ENCODE measurements at regions not wholly inside any gene's neighbourhood (a gene's known extent, or its start where the extent isn't known, plus 50 kb on each side); places are given as distances from the start of the nearest gene placed in this dataset.

DNA sequence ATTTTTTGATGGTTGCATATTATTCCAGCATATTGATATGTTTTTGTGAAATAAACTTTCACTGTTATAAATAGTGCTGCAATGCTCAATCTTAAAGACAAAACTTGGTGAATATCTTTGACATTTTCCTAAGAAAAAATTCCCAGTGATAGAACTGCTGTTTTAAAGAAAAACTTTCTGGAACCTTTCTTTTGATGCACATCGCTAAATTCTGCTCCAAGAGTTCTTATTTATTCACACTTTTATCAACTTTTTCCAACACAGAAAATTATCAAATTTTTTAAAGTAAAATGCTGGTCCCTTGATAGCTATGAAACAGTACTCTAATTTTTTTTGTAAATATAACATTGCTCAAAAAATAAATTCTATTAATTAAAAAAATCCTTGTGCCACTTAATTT lies 196.6 kb downstream of the HS3ST3A1 start:
- no peak for DNase-seq

DNA sequence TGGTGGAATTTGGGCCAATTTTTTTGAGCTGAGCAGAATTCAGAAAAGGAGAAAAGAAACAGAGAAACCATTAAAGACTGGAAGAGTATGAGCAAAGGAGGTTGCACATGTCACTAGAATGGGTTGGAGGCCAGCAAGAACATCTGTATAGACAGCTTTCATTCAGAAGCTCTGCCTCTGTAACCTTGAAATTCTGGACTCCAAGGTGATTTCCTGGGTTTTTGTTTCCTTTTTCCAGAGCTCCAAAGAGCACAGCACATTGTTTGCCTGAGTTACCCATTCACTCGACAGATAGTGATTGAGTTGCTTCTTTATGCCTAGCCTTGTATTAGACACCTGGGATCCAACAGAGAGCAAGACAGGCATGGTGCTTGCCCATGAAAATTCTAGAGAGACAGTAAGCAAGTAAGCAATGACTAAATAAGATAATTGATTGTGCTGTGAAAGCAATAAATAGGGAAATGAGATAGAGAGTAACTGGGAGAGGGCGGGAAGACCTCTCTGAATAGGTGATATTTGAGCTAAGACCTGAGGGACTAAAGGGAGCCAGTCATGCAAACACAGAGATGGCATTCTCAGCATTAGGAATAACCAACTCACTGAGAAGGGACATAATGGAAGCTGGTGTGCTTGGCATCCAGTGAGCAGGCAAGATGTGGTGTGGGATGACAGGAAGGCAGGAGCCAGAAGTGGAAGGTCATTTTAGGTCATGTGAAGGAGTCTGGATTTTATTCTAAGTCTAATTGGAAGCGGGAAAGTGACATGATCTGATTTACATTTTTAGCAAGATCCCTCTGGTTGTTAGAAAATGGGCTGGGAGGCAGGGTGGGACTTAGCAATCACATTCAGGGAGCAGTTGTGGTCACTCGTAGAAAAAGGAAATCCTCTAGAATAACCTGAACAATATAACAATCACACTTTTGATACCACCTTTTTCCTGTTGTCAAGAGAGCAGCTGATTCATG lies 197.5 kb downstream of the HS3ST3A1 start:
- DNase-seq: no peak

DNA sequence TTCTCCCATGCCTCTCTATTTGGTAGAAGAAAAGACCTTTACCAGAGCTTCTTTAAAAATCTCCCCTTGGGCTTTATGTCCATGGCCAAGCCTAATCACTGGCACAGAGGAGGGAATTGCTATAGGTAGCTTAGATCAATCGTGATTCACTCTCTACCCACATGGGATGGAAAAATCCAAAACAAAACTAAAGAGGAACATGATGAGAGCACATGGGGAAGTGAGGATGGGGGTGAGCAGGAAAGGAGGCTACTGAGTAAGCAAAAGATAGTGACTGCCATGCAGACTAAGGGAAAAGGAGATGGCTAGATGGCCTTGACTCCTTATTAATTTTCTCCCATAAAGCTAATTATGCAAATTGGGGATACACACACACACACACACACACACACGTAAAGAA lies 201.2 kb downstream of the HS3ST3A1 start:
- no peak for DNase-seq

DNA sequence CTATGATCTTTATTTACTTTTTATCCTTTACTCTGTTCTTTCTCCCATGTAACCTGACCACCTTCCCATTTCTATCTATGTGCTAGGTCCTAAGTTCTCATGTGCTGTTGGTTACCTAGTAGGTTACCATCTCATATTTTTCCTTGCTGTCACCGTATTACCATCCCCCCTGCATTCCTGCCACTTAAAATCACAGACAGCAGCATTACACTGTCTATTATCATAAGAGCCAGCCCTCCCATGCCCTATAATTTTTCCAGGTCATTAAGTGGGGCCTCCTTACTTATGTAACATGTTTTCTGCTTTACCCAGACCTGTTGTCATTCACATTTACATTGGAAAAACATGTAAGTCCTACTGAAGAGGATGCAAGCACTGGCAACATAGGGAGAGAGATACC lies 202.9 kb downstream of the HS3ST3A1 start:
- no peak for DNase-seq

DNA sequence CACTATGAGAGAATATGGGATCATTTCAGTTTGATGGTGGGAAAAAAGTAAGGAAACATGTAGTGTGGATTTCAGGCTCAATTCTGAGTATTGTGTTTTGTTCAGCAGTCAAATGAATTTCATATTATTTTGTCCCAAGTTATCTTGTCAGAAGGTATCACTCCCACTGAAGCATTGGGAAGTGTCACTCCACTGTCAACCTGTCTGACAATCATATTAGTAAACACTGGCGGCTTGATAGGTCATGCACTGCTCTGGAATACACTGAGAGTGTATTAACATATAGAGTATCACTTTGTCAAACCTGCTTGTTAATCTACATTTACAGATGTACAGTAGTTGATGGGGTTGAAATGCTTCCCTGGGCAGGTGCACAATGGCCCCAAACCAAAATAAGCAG lies 203.6 kb downstream of the HS3ST3A1 start:
- DNase-seq: no peak

- DNase-seq: no peak
These were observed 205.9 kb downstream of the HS3ST3A1 start for GRCh38 chr17:13395862-13396261.

GRCh38 chr17:13395346-13395745 lies 206.4 kb downstream of the HS3ST3A1 start:
- DNase-seq: no peak

GRCh38 chr17:13393841-13394710 lies 207.7 kb downstream of the HS3ST3A1 start:
- no peak for DNase-seq

GRCh38 chr17:13387952-13388351 lies 213.8 kb downstream of the HS3ST3A1 start:
- DNase-seq: no peak

GRCh38 chr17:13387236-13387635 lies 214.5 kb downstream of the HS3ST3A1 start:
- no peak for DNase-seq

GRCh38 chr17:13385481-13385911 lies 216.2 kb downstream of the HS3ST3A1 start:
- no peak for DNase-seq

DNA sequence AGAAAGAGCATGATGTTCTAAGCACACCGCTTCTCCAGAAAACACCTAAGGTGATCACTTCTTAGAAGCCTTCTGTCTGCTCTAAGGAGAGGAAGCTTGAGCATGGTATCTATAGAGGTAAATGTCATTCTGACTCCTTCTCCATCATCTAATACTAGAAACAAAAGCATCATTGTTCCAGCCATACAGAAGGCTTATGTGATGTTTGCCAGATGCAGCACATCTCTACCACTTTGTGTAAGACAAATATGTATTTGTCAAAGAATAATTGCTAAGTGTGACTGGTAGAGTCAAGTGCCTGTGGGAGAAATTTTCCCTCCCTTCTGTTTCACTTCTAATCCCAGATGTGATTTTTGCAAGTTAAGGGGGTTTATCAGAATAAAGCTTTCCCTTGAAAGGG lies 217.1 kb downstream of the HS3ST3A1 start:
- no peak for DNase-seq

DNA sequence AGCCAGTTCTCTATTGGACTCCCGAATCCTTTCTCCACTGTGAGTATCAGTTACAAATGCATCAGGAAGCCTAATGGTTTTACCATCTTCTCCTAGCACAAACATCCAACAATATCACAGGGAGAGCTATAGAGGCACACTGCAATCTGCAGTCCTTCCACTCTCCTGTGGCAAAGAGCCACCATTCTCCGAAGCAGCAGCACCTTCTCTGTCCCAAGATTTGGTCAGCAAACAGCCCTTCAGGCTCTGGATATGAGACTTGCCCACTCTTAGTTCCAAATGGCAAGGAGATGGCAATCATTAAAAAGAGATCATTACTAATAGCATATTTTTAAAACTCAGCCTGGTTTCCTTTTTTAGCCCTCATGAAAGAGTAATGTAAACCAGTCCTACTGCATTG lies 223.4 kb downstream of the HS3ST3A1 start:
- no peak for DNase-seq

GRCh38 chr17:13374203-13375143 lies 227.3 kb downstream of the HS3ST3A1 start:
- peak in 5 of 14 donors; percentile 2 to 29 (median 13) for DNase-seq

- no peak for DNase-seq
These were observed 229.3 kb downstream of the HS3ST3A1 start for GRCh38 chr17:13372432-13372831.

DNA sequence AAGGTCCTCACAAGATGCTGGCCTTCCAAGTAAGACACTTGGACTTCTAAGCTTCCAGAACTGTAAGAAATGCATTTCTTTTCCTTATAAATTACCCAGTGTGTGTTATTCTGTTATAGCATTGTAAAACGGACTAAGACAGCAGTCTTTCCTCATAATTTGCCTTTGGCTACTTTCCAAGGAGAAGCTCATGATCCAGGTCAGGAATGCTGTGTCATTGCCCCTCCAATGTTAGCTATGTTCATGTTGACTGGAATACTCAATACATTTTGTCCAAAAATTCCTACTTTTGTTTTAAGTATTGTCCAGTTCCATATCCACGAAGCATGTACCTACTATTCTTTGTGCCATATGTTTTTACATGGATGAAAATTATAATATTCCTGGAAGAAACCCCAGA lies 234.6 kb downstream of the HS3ST3A1 start:
- no peak for DNase-seq

GRCh38 chr17:13365331-13365730 lies 236.4 kb downstream of the HS3ST3A1 start:
- no peak for DNase-seq

DNA sequence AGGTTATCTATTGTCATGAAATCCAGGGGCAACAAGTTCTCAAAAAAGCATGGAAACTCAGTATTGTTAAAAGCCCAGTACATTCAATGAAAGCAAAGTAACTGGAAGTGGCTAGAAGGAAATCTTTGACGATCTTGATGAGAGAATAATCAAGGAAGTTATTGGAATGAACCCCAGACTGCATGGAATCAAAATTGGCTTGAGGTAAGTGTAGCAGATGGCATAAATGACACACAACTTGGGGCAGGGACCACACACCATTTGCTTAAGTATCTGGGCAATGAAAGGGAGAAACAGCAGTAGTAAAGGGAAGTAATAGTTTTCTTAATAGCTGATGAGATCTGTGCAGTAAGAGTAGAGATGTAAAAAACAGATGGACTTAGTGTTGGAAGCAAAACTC lies 238.0 kb downstream of the HS3ST3A1 start:
- DNase-seq: no peak

DNA sequence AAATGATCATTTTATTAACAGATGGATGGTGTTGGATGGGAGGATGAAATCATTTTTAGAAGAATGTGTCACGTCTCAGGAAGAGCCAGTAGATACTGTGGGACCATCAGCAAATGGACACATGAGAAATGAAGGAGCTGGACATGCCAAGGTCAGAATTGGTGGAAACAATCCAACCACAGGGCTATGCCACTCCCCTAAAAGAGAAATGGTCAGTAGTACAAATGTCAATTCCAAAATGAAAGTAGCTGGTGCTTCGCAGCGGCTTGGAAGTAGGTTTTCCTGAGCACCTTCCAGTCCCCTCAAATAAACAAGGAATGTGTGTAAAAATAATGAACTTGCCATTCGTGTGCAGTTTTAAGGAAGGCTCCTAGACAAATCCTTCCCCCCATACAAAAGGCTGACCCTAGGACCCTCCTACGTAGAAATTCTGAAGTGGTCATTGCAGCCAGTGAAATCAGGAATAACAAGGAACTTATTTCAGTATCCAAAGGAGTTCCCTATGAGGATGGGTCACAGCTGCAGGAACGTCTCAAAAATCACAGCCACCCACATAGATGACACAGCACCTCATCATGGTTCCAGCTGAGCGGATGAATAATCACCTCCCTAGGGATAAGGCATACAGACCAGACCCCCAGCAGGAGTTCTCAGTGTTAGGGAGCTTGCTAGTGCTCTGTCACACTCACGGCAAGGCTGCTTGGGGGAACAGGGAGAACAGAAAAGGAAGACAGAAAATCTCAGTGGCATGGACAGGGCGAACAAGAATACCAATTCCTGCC lies 239.2 kb downstream of the HS3ST3A1 start:
- no peak for DNase-seq

GRCh38 chr17:13359774-13360173 lies 242.0 kb downstream of the HS3ST3A1 start:
- no peak for DNase-seq

GRCh38 chr17:13355054-13355453 lies 246.7 kb downstream of the HS3ST3A1 start:
- no peak for DNase-seq

Measured in C1 segment of cervical spinal cord (tissue), 14 donors.